ENCODE measurements at regions not wholly inside any gene's neighbourhood (a gene's known extent, or its start where the extent isn't known, plus 50 kb on each side); places are given as distances from the start of the nearest gene placed in this dataset.

GRCh38 chr20:58129721-58130151, 98.7 kb downstream of the ANKRD60 start:
- TF ChIP-seq CTCF (IDR thresholded peaks at IDR 0.05; ENCODE audit: low read length) (no peak), EZH2 (IDR thresholded peaks at IDR 0.05; ENCODE audit: borderline replicate concordance, low read length) (no peak)

Measured in OCI-LY1 (cell line).